ENCODE measurements at regions not wholly inside any gene's neighbourhood (a gene's known extent, or its start where the extent isn't known, plus 50 kb on each side); places are given as distances from the start of the nearest gene placed in this dataset.

DNA sequence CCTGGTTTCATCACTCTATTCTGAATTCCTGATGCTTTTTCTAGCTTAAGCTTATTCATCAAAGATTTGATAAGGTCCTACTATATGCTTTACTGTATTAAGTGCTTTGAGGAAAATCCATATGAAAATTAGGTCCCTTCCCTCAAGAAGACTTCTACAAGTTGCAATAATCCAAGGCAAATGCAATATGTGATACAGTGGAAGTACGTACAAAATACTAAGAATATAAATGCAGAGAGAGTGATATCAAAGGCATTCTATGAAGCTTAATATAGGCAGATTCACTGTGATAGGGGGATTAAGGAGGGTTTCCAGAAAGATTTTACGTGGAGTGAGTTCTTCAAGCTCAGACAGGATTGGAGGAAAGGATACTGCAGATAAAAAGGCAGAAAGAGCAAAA lies 142.1 kb downstream of the C6orf118 start:
- in situ Hi-C loops (cut with MboI; ENCODE audit: low sequenced_read_pairs in 4 of 4): no loop called here
- Histone ChIP-seq H3K9me3 (no peaks in the 10 kb centered on the region), H3K36me3 (no peaks in the 10 kb centered on the region), H3K4me1 (no peaks in the 10 kb centered on the region), H3K27me3 (no peaks in the 10 kb centered on the region), H3K27ac (no peak overlapping the region), H3K4me3 (no peak overlapping the region)
- TF ChIP-seq, protein P1, sequence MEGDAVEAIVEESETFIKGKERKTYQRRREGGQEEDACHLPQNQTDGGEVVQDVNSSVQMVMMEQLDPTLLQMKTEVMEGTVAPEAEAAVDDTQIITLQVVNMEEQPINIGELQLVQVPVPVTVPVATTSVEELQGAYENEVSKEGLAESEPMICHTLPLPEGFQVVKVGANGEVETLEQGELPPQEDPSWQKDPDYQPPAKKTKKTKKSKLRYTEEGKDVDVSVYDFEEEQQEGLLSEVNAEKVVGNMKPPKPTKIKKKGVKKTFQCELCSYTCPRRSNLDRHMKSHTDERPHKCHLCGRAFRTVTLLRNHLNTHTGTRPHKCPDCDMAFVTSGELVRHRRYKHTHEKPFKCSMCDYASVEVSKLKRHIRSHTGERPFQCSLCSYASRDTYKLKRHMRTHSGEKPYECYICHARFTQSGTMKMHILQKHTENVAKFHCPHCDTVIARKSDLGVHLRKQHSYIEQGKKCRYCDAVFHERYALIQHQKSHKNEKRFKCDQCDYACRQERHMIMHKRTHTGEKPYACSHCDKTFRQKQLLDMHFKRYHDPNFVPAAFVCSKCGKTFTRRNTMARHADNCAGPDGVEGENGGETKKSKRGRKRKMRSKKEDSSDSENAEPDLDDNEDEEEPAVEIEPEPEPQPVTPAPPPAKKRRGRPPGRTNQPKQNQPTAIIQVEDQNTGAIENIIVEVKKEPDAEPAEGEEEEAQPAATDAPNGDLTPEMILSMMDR (IDR thresholded peaks at IDR 0.05 in 4 of 5, conservative IDR thresholded peaks at IDR 0.05 in 1 of 5): no peak
- TF ChIP-seq POLR2A (IDR thresholded peaks at IDR 0.05): no peak
- no peak for DNase-seq
- ATAC-seq: no peak
- intact Hi-C loops (cut with DNase I; ENCODE audit: low total_unique reads): no loop called here

DNA sequence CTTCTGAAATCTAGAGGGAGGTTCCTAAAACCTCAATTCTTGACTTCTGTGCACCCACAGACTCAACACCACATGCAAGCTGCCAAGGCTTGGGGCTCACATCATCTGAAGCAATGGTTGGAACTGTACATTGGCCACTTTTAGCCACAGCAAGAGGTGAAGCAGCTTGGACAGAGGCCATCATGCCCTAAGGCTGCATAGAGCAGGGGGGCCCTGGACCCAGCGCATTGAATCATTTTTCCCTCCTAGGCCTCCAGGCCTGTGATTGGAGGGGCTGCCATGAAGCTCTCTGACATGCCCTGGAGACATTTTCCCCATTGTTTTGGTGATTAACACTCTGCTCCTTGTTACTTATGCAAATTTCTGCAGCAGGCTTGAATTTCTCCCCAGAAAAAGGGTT lies 145.9 kb downstream of the C6orf118 start:
- Histone ChIP-seq H3K4me1 (no peaks in the 10 kb centered on the region), H3K36me3 (no peaks in the 10 kb centered on the region), H3K4me3 (no peak overlapping the region), H3K27me3 (no peaks in the 10 kb centered on the region), H3K27ac (no peak overlapping the region), H3K9me3 (no peaks in the 10 kb centered on the region)
- no peak for ATAC-seq
- TF ChIP-seq, protein P1 (IDR thresholded peaks at IDR 0.05 in 4 of 5, conservative IDR thresholded peaks at IDR 0.05 in 1 of 5): no peak
- TF ChIP-seq POLR2A (IDR thresholded peaks at IDR 0.05): no peak
- no peak for DNase-seq
- in situ Hi-C loops (cut with MboI; ENCODE audit: low sequenced_read_pairs in 4 of 4): no loop called here
- intact Hi-C loops (cut with DNase I; ENCODE audit: low total_unique reads): no loop called here

GRCh38 chr6:165159460-165159859 lies 149.9 kb downstream of the C6orf118 start:
- no peaks in the 10 kb centered on the region for H3K4me1 ChIP-seq
- H3K4me3 ChIP-seq: no peak overlapping the region
- no peaks in the 10 kb centered on the region for H3K36me3 ChIP-seq
- in situ Hi-C loops (cut with MboI; ENCODE audit: low sequenced_read_pairs in 4 of 4): no loop called here
- no peaks in the 10 kb centered on the region for H3K27me3 ChIP-seq
- H3K9me3 ChIP-seq: no peaks in the 10 kb centered on the region
- ATAC-seq (no peak), DNase-seq (no peak)
- no peak overlapping the region for H3K27ac ChIP-seq
- TF ChIP-seq, protein P1 (IDR thresholded peaks at IDR 0.05 in 4 of 5, conservative IDR thresholded peaks at IDR 0.05 in 1 of 5): no peak
- intact Hi-C loops (cut with DNase I; ENCODE audit: low total_unique reads): no loop called here

DNA sequence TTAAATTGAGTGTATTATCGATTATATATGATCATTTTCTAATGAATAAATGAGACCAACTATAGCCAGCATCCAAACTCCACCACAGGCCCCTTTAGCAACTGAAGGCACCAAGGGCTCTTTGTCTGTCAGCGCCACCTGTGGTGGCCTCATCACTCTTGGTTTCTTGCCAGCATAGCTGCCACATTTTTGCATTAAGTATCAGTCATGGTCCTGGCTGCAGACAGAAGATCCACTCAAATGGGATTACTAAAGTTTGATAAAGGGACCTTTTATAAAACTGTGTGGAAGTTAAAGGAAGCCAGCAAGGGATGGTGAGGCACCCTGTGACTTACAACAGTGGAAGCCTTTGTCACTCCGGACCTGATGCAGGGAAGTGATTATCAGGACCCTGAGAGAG lies 162.9 kb downstream of the C6orf118 start:
- intact Hi-C loops (cut with DNase I; ENCODE audit: low total_unique reads): no loop called here
- TF ChIP-seq, protein P1 (IDR thresholded peaks at IDR 0.05 in 4 of 5, conservative IDR thresholded peaks at IDR 0.05 in 1 of 5): no peak
- no peak for TF ChIP-seq POLR2A (IDR thresholded peaks at IDR 0.05)
- in situ Hi-C loops (cut with MboI; ENCODE audit: low sequenced_read_pairs in 4 of 4): no loop called here
- no peaks in the 10 kb centered on the region for H3K36me3 ChIP-seq
- ATAC-seq (no peak), DNase-seq (no peak)
- H3K27me3 ChIP-seq: no peaks in the 10 kb centered on the region
- no peaks in the 10 kb centered on the region for H3K4me1 ChIP-seq
- H3K27ac ChIP-seq: no peak overlapping the region
- H3K4me3 ChIP-seq: no peak overlapping the region
- H3K9me3 ChIP-seq: no peaks in the 10 kb centered on the region

GRCh38 chr6:165135889-165136288 lies 173.5 kb downstream of the C6orf118 start:
- Histone ChIP-seq H3K27me3 (no peaks in the 10 kb centered on the region), H3K36me3 (no peaks in the 10 kb centered on the region), H3K4me1 (no peaks in the 10 kb centered on the region), H3K9me3 (no peaks in the 10 kb centered on the region), H3K4me3 (no peak overlapping the region), H3K27ac (no peak overlapping the region)
- ATAC-seq: no peak
- TF ChIP-seq, protein P1 (IDR thresholded peaks at IDR 0.05 in 4 of 5, conservative IDR thresholded peaks at IDR 0.05 in 1 of 5): no peak
- TF ChIP-seq POLR2A (IDR thresholded peaks at IDR 0.05): no peak
- intact Hi-C loops (cut with DNase I; ENCODE audit: low total_unique reads) (no loop called here), in situ Hi-C loops (cut with MboI; ENCODE audit: low sequenced_read_pairs in 4 of 4) (no loop called here)
- DNase-seq: no peak

Data from gastrocnemius medialis (tissue), 4 donors.